Caki2 (cell line): ENCODE measurements at regions not wholly inside any gene's neighbourhood (a gene's known extent, or its start where the extent isn't known, plus 50 kb on each side); places are given as distances from the start of the nearest gene placed in this dataset.
A peak's percentile ranks its signal among the peaks of the same experiment; 100 is the strongest.

Experiments used
- DNase-seq: peaks from one replicate; pipeline ENCODE4 v3.0.0-alpha.2; 2015; ENCODE audit warnings: low read depth
- in situ Hi-C: cut with HindIII; loops from 2 replicates; pipeline ENCODE4 v1.10.0; 2016; ENCODE audit warnings: low sequenced_read_pairs, low pct_unique_long_range_greater_than_20kb, mixed read lengths

GRCh38 chr2:215667585-215668377 lies 231.9 kb upstream of the FN1 start:
- in situ Hi-C loops, result no loop called here
- no peak for DNase-seq

DNA sequence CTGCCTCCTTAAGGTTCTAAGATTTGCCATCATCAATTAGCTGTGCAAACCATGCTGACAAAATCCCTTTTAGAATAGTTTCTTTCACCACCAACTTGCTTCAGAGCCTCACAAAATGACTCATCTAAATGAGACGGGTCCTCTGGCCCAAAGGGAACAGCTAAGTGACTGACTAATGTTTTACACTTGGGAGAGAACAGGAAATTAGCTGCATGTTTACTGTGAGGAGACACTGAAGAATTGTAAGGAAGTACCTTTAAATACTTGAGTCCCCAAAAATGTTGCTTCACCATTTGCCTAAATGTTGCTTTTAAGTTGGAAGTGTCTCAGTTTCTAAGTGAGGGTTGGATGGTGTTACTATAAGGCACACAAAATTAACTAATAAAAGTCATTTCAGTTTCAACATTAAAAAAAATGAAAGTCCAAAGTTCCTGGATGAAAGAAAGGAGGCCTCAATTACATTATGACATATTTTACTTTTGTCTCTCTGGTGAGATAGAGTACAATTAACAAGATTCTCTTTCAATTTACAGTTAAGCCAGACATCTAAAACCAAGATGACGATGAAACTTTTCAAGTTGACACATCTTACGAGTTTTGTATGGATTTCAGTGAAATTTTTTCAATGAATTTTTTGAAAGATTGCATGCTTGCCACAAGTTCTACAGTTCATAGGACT lies 229.1 kb upstream of the FN1 start:
- DNase-seq, result peak; percentile 64
- in situ Hi-C loops, result no loop called here

DNA sequence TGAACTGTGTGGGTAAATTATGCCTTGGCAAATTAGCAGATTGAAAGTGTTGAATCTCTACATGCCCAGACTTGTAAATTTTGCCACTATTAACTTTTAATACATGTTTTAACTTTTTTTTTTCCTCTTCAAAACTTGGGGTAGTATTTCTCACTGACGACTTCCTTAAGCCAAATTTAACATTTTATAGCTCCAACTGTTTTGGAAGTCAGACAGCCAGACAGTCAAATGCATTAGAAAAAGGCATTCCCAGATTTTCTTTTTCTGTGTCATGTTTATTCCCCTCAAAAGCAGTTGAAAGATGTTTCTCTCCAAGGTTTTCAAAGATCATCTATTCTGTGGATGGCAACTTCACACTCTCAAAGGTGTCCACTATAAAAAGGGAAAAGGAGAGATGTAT lies 226.8 kb upstream of the FN1 start:
- DNase-seq, result no peak
- in situ Hi-C loops, result no loop called here

GRCh38 chr2:215660687-215661086 lies 224.8 kb upstream of the FN1 start:
- peak; percentile 85 for DNase-seq
- in situ Hi-C loops, result no loop called here

GRCh38 chr2:215659650-215660049 lies 223.8 kb upstream of the FN1 start:
- in situ Hi-C loops, result no loop called here

DNA sequence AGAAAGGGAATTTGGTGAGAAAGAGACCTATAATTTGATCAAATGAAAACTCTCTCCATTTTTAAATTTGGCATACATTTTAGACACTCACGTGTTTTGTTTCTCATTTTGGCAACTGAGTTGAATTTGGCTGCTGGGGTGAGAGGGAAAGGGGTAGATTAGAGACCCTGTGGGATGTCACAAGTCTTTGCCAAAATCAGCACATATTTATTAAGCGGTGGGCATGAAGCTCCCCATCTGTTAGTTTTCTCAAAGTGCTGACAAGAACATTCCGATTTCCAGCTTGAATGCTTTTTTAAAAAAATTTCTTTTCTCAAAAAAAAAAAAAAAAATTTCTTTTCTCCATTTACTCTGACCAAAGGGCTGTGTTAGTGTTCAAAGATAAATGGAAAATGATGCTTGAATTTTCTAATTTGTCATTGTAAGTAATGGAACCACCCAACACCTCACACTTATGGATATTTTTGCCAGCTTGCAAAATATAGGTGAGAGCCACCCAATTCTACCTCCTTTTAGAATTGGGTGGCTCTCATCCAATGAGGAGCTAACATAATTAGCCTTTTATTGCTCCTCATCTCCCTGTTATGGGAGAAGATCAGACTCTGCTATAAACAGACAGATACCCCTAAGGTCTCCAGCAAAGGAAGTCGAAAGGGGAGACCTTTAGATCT lies 222.9 kb upstream of the FN1 start:
- in situ Hi-C loops, result no loop called here
- DNase-seq, result no peak

More at GRCh38 chr2:215659650-215660049, 223.8 kb upstream of the FN1 start:
- DNase-seq, result no peak

DNA sequence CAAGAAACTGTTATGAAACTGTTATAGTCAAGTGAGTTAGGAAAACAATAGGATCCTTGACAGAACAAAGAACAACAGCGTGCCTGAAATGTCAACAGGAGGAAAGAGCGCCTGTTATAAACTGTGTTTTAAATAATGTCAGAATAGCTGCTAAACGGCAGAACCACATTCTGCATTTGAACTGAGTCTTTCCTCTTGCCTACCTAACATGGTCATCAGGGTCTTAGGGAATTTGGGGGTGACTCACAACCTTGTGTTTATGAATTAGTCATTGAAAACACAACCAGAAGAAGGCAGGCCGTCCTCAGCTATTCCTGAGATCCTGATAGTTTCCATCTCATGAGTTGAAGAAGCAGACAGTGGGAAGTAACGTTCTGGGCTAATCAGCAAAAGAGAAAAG lies 222.0 kb upstream of the FN1 start:
- in situ Hi-C loops, result no loop called here
- DNase-seq, result peak; percentile 84

GRCh38 chr2:215654148-215654819 lies 218.4 kb upstream of the FN1 start:
- DNase-seq, result no peak

DNA sequence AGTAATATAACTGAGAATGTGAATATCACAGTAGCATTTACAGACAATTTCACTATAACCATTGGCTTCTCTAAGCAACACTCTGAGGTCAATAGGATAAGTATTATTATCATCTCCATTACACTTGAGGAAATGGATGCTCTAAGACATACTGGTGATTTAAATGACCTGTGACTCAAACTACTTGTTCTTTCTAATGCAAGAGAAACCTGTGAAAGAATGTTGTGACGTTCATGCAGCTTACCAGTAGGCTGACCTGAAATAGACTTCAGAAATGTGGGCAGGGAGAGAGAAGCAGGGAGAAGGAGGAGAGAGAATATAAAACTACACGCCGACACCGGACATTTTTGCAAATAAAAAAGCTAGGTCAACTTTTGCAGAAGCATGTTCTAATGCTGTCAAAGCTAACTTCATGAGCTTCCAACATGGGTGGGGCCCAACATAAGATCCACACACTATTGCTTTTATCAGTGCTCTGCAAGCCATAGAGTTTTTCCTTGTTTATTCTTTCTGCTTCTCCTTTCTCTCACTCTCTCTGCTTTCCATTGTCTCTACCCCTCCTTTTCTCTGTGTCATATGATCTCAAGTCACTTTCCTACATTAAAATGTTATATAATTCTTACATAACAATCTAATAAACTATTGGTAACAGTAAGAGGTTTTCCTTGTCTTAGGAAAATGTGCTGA lies 217.6 kb upstream of the FN1 start:
- in situ Hi-C loops, result no loop called here

More at GRCh38 chr2:215654148-215654819, 218.4 kb upstream of the FN1 start:
- in situ Hi-C loops, result no loop called here

GRCh38 chr2:215652388-215652787 lies 216.5 kb upstream of the FN1 start:
- in situ Hi-C loops, result no loop called here
- DNase-seq, result no peak

More for the DNA sequence above, 217.6 kb upstream of the FN1 start:
- no peak for DNase-seq

- no peak for DNase-seq
- in situ Hi-C loops, result no loop called here
Measured at GRCh38 chr2:215651412-215651811, 215.5 kb upstream of the FN1 start.

- in situ Hi-C loops, result no loop called here
- DNase-seq, result no peak
Measured at GRCh38 chr2:215644233-215644897, 208.5 kb upstream of the FN1 start.

- no peak for DNase-seq
- in situ Hi-C loops, result no loop called here
Measured at GRCh38 chr2:215638687-215639086, 202.8 kb upstream of the FN1 start.

GRCh38 chr2:215637651-215638050 lies 201.8 kb upstream of the FN1 start:
- in situ Hi-C loops, result no loop called here
- no peak for DNase-seq

DNA sequence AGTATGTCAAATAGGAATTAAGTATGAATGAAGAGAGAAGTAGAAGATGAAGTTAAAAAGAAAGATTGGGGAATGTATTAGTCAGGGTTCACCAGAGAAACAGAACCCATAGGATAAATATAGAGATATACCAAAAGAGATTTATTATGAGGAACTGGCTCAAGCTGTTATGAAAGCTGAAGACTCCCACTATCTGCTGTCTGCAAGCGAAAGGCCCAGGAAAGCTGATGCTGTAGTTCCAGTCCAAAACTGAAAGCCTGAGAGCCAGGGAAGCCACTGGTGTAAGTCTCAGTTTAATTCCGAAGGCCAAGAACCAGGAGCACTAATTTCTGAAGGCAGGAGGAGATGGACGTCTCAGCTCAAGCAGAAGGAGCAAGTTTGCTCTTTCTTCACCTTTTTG lies 200.9 kb upstream of the FN1 start:
- in situ Hi-C loops, result no loop called here
- no peak for DNase-seq

- DNase-seq, result no peak
Measured at GRCh38 chr2:215635788-215636139, 199.9 kb upstream of the FN1 start.

GRCh38 chr2:215635071-215635787 lies 199.4 kb upstream of the FN1 start:
- DNase-seq, result no peak
- in situ Hi-C loops, result no loop called here

More at GRCh38 chr2:215635788-215636139, 199.9 kb upstream of the FN1 start:
- in situ Hi-C loops, result no loop called here
